ENCODE measurements at regions not wholly inside any gene's neighbourhood (a gene's known extent, or its start where the extent isn't known, plus 50 kb on each side); places are given as distances from the start of the nearest gene placed in this dataset.

DNA sequence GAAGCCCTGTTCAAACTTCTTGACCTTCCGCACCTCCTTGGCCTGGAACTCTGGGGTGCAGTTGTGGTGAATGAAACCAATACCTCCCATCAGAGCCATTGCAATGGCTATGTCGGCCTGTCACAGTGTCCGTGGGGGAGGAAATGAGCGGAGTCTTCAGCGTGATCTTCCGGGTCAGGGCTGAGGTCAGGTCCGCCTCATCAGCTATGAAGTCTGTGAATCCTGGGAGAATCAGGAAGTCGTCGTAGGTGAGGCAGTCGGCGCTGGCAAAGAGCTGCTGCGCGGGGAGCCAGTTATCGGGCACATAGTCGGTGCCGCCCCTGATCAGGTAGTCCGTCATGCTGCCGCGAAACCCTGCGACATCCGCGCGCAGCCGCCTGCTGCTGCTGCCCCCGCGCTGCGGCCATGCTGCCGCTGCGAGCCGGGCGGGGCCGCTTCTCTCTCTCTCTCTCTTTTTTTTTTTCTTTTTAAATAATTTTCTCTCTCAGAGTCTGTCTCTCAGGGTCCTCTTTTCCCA, 154.1 kb upstream of the ZSWIM2 start:
- Histone ChIP-seq H3K4me1 (ENCODE audit: insufficient read depth, low read length) (no peaks in the 10 kb centered on the region), H3K4me3 (ENCODE audit: low read length) (peak overlapping the region; percentile 29), H3K27me3 (ENCODE audit: insufficient read depth, low read length, poor library complexity, severe bottlenecking) (no peaks in the 10 kb centered on the region), H3K9me3 (ENCODE audit: low read length) (no peaks in the 10 kb centered on the region), H3K27ac (ENCODE audit: low read depth, low read length) (peak overlapping the region; percentile 59), H3K36me3 (ENCODE audit: insufficient read depth, low read length) (no peaks in the 10 kb centered on the region)
- Mint-ChIP-seq H3K4me1 (no peaks in the 10 kb centered on the region), H3K9me3 (peaks cover 0 to 2% (median 0%) of the 10 kb centered on the region in 5 donors), H3K4me3 (peak overlapping the region in 2 of 7 donors; percentile 26 to 41), H3K27me3 (no peaks in the 10 kb centered on the region), H3K36me3 (peaks cover 0 to 3% (median 0%) of the 10 kb centered on the region in 3 donors), H3K27ac (peak overlapping the region in 1 of 8 donors; percentile 38)
- POLR2A ChIA-PET = no interaction called here
- CTCF ChIA-PET = no interaction called here
- DNase-seq = no peak

DNA sequence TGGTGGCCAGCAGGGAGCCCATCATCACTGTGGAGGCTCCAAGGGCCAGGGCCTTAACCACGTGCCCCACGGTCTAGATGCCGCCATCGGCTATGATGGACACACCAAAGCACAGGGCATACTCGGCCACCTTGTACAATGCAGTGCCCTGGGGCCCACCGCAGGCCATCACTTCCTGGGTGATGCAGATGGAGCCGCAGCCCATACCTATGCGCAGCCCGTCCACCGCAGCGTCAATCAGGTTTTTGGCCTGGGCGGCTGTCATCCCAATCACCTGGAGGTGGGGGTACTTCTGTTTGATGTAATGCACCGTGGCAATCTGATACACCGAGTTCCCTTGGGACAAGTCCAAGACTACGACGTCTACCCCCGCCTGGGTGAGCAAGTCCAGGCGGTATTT, 153.3 kb upstream of the ZSWIM2 start:
- DNase-seq = no peak
- peaks cover 0 to 3% (median 0%) of the 10 kb centered on the region in 3 donors for H3K36me3 Mint-ChIP-seq
- no peaks in the 10 kb centered on the region for H3K27me3 Mint-ChIP-seq
- Histone ChIP-seq H3K4me3 (ENCODE audit: low read length) (no peak overlapping the region), H3K27ac (ENCODE audit: low read depth, low read length) (no peak overlapping the region), H3K4me1 (ENCODE audit: insufficient read depth, low read length) (no peaks in the 10 kb centered on the region), H3K36me3 (ENCODE audit: insufficient read depth, low read length) (no peaks in the 10 kb centered on the region), H3K27me3 (ENCODE audit: insufficient read depth, low read length, poor library complexity, severe bottlenecking) (no peaks in the 10 kb centered on the region), H3K9me3 (ENCODE audit: low read length) (no peaks in the 10 kb centered on the region)
- H3K27ac Mint-ChIP-seq = no peak overlapping the region
- peaks cover 0 to 2% (median 0%) of the 10 kb centered on the region in 5 donors for H3K9me3 Mint-ChIP-seq
- no peaks in the 10 kb centered on the region for H3K4me1 Mint-ChIP-seq
- CTCF ChIA-PET = no interaction called here
- H3K4me3 Mint-ChIP-seq = no peak overlapping the region
- POLR2A ChIA-PET = no interaction called here

GRCh38 chr2:187001248-187001647, 152.3 kb upstream of the ZSWIM2 start:
- H3K27me3 Mint-ChIP-seq = no peaks in the 10 kb centered on the region
- ChIA-PET POLR2A (no interaction called here), CTCF (no interaction called here)
- H3K36me3 Mint-ChIP-seq = peaks cover 0 to 3% (median 0%) of the 10 kb centered on the region in 3 donors
- Histone ChIP-seq H3K27ac (ENCODE audit: low read depth, low read length) (no peak overlapping the region), H3K4me1 (ENCODE audit: insufficient read depth, low read length) (no peaks in the 10 kb centered on the region), H3K9me3 (ENCODE audit: low read length) (no peaks in the 10 kb centered on the region), H3K36me3 (ENCODE audit: insufficient read depth, low read length) (no peaks in the 10 kb centered on the region), H3K4me3 (ENCODE audit: low read length) (no peak overlapping the region), H3K27me3 (ENCODE audit: insufficient read depth, low read length, poor library complexity, severe bottlenecking) (no peaks in the 10 kb centered on the region)
- no peak overlapping the region for H3K27ac Mint-ChIP-seq
- peaks cover 0 to 2% (median 0%) of the 10 kb centered on the region in 5 donors for H3K9me3 Mint-ChIP-seq
- no peak overlapping the region for H3K4me3 Mint-ChIP-seq
- DNase-seq = no peak
- no peaks in the 10 kb centered on the region for H3K4me1 Mint-ChIP-seq

- Histone ChIP-seq H3K4me3 (ENCODE audit: low read length) (no peak overlapping the region), H3K4me1 (ENCODE audit: insufficient read depth, low read length) (no peaks in the 10 kb centered on the region), H3K27ac (ENCODE audit: low read depth, low read length) (no peak overlapping the region), H3K27me3 (ENCODE audit: insufficient read depth, low read length, poor library complexity, severe bottlenecking) (no peaks in the 10 kb centered on the region), H3K36me3 (ENCODE audit: insufficient read depth, low read length) (no peaks in the 10 kb centered on the region), H3K9me3 (ENCODE audit: low read length) (no peaks in the 10 kb centered on the region)
- no peak for DNase-seq
- H3K27me3 Mint-ChIP-seq = no peaks in the 10 kb centered on the region
- ChIA-PET CTCF (no interaction called here), POLR2A (no interaction called here)
- no peaks in the 10 kb centered on the region for H3K36me3 Mint-ChIP-seq
- no peaks in the 10 kb centered on the region for H3K4me1 Mint-ChIP-seq
- peaks cover 0 to 2% (median 1%) of the 10 kb centered on the region in 5 donors for H3K9me3 Mint-ChIP-seq
- H3K27ac Mint-ChIP-seq = no peak overlapping the region
- no peak overlapping the region for H3K4me3 Mint-ChIP-seq
These were observed 146.1 kb upstream of the ZSWIM2 start for GRCh38 chr2:186995092-186995491.

GRCh38 chr2:186992597-186992996, 143.6 kb upstream of the ZSWIM2 start:
- Histone ChIP-seq H3K27me3 (ENCODE audit: insufficient read depth, low read length, poor library complexity, severe bottlenecking) (no peaks in the 10 kb centered on the region), H3K9me3 (ENCODE audit: low read length) (no peaks in the 10 kb centered on the region), H3K4me3 (ENCODE audit: low read length) (no peak overlapping the region), H3K4me1 (ENCODE audit: insufficient read depth, low read length) (no peaks in the 10 kb centered on the region), H3K36me3 (ENCODE audit: insufficient read depth, low read length) (no peaks in the 10 kb centered on the region), H3K27ac (ENCODE audit: low read depth, low read length) (no peak overlapping the region)
- ChIA-PET CTCF (no interaction called here), POLR2A (no interaction called here)
- Mint-ChIP-seq H3K9me3 (peaks cover 0 to 7% (median 1%) of the 10 kb centered on the region in 5 donors), H3K36me3 (no peaks in the 10 kb centered on the region), H3K27ac (no peak overlapping the region), H3K4me3 (no peak overlapping the region), H3K4me1 (no peaks in the 10 kb centered on the region), H3K27me3 (no peaks in the 10 kb centered on the region)
- DNase-seq = no peak

GRCh38 chr2:186991766-186992417, 142.9 kb upstream of the ZSWIM2 start:
- H3K4me1 Mint-ChIP-seq = no peaks in the 10 kb centered on the region
- no peak for DNase-seq
- Histone ChIP-seq H3K36me3 (ENCODE audit: insufficient read depth, low read length) (no peaks in the 10 kb centered on the region), H3K4me1 (ENCODE audit: insufficient read depth, low read length) (no peaks in the 10 kb centered on the region), H3K9me3 (ENCODE audit: low read length) (no peaks in the 10 kb centered on the region), H3K27me3 (ENCODE audit: insufficient read depth, low read length, poor library complexity, severe bottlenecking) (no peaks in the 10 kb centered on the region), H3K27ac (ENCODE audit: low read depth, low read length) (no peak overlapping the region), H3K4me3 (ENCODE audit: low read length) (no peak overlapping the region)
- ChIA-PET CTCF (no interaction called here), POLR2A (no interaction called here)
- no peak overlapping the region for H3K4me3 Mint-ChIP-seq
- peaks cover 0 to 2% of the 10 kb centered on the region in 2 donors for H3K27me3 Mint-ChIP-seq
- H3K27ac Mint-ChIP-seq = no peak overlapping the region
- H3K9me3 Mint-ChIP-seq = peaks cover 0 to 8% (median 1%) of the 10 kb centered on the region in 5 donors
- no peaks in the 10 kb centered on the region for H3K36me3 Mint-ChIP-seq

DNA sequence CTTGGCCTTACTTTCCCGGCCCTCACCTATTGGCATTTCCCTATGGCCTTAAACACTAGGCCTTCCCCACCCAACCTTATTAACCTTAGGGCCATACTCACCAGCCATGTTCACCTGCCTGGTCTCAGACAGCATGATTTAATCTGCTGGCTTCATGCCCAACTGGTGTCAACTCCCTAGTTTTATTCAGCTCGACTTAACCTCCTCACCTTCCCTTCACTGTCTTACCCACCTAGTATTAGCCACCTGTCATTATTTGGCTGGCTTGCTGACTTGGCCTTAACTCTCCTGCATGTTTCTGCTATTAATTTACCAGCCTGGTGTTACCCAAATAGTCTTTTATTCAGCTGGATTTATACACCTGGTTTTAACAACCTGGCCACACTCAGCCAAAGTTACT, 136.0 kb upstream of the ZSWIM2 start:
- Histone ChIP-seq H3K9me3 (ENCODE audit: low read length) (no peaks in the 10 kb centered on the region), H3K4me3 (ENCODE audit: low read length) (no peak overlapping the region), H3K4me1 (ENCODE audit: insufficient read depth, low read length) (no peaks in the 10 kb centered on the region), H3K27ac (ENCODE audit: low read depth, low read length) (no peak overlapping the region), H3K36me3 (ENCODE audit: insufficient read depth, low read length) (no peaks in the 10 kb centered on the region), H3K27me3 (ENCODE audit: insufficient read depth, low read length, poor library complexity, severe bottlenecking) (no peaks in the 10 kb centered on the region)
- no peak for DNase-seq
- no peaks in the 10 kb centered on the region for H3K4me1 Mint-ChIP-seq
- H3K4me3 Mint-ChIP-seq = no peak overlapping the region
- peaks cover 0 to 2% of the 10 kb centered on the region in 2 donors for H3K27me3 Mint-ChIP-seq
- ChIA-PET POLR2A (no interaction called here), CTCF (interaction anchor here (1.0 kb wide), 1 partner anchor 10 kb away, joined by 4 read pairs; no protein-coding TSS in a partner anchor)
- H3K9me3 Mint-ChIP-seq = peaks cover 0 to 15% (median 7%) of the 10 kb centered on the region in 5 donors
- peaks cover 0 to 2% (median 0%) of the 10 kb centered on the region in 3 donors for H3K36me3 Mint-ChIP-seq
- no peak overlapping the region for H3K27ac Mint-ChIP-seq

DNA sequence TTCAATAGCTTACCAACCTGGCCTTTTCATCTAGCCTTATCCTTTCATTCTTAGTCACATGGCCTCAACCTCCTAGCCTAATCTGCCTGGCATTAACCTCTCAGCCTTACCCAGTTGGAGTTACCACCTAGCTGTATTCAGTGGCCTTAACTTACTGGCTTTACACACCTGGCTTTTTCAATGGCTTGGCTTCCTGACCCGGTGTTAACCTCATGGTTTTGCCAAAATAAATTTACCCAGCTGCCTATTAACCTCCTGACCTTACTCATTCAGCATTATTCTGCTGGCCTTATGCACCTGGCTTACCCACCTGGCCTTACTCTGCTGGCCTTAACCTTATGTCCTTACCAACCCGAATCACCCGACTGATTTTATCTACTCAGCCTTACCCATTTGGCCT, 135.5 kb upstream of the ZSWIM2 start:
- Histone ChIP-seq H3K27ac (ENCODE audit: low read depth, low read length) (no peak overlapping the region), H3K4me1 (ENCODE audit: insufficient read depth, low read length) (no peaks in the 10 kb centered on the region), H3K36me3 (ENCODE audit: insufficient read depth, low read length) (no peaks in the 10 kb centered on the region), H3K27me3 (ENCODE audit: insufficient read depth, low read length, poor library complexity, severe bottlenecking) (no peaks in the 10 kb centered on the region), H3K4me3 (ENCODE audit: low read length) (no peak overlapping the region), H3K9me3 (ENCODE audit: low read length) (no peaks in the 10 kb centered on the region)
- Mint-ChIP-seq H3K9me3 (peaks cover 0 to 15% (median 5%) of the 10 kb centered on the region in 5 donors), H3K4me1 (no peaks in the 10 kb centered on the region), H3K27ac (no peak overlapping the region), H3K36me3 (peaks cover 0 to 2% (median 0%) of the 10 kb centered on the region in 3 donors), H3K27me3 (peaks cover 0 to 2% of the 10 kb centered on the region in 2 donors), H3K4me3 (no peak overlapping the region)
- DNase-seq = no peak
- POLR2A ChIA-PET = no interaction called here
- CTCF ChIA-PET = interaction anchor here (1.0 kb wide), 1 partner anchor 10 kb away, joined by 4 read pairs; no protein-coding TSS in a partner anchor

All from CD8-positive, alpha-beta memory T cell (primary cell).